ENCODE measurements at regions not wholly inside any gene's neighbourhood (a gene's known extent, or its start where the extent isn't known, plus 50 kb on each side); places are given as distances from the start of the nearest gene placed in this dataset.

GRCh38 chr1:61606448-61607312 lies 118.3 kb downstream of the TM2D1 start:
- TF ChIP-seq EZH2 (IDR thresholded peaks at IDR 0.05; ENCODE audit: insufficient read depth, poor library complexity, severe bottlenecking) (no peak), EZH2phosphoT487 (IDR thresholded peaks at IDR 0.05; ENCODE audit: insufficient read depth, low read depth) (no peak)

Data from GM23248 (cell line).